GM21529 (cell line): ENCODE measurements at regions not wholly inside any gene's neighbourhood (a gene's known extent, or its start where the extent isn't known, plus 50 kb on each side); places are given as distances from the start of the nearest gene placed in this dataset.
"Not testable (repeated sequence)": the region's sequence is repeated elsewhere in the genome, so short reads cannot be mapped to it uniquely, and the experiment has no call there.

Source experiments
- ATAC-seq: cut with Tn5 transposase; IDR thresholded peaks from one replicate; pipeline ENCODE4 v1.9.1; 2021; ENCODE audit not compliant: unreplicated experiment

- not testable (repeated sequence) for ATAC-seq
These were observed 108.4 kb downstream of the SRGAP2 start for GRCh38 chr1:206311611-206312273.

DNA sequence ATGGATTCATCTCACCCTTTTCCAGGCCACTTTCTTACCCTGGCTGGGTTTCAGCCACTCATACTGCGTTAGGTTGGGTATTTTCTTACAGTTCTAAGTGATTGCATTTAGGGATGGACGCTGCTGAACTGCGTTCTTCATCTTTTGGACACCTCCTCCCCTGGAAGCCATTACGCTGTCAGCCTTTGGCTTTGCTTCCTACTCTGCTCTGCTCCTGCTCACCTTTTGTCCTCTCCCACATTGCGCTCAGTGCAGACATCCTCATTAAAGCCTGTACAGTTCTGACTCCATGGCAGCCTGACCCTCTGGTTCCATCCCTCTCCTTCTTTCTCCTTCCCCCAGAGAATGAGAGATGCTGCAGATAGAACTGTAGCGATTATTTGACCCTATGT is 108.9 kb downstream of the SRGAP2 start:
- ATAC-seq, result not testable (repeated sequence)

DNA sequence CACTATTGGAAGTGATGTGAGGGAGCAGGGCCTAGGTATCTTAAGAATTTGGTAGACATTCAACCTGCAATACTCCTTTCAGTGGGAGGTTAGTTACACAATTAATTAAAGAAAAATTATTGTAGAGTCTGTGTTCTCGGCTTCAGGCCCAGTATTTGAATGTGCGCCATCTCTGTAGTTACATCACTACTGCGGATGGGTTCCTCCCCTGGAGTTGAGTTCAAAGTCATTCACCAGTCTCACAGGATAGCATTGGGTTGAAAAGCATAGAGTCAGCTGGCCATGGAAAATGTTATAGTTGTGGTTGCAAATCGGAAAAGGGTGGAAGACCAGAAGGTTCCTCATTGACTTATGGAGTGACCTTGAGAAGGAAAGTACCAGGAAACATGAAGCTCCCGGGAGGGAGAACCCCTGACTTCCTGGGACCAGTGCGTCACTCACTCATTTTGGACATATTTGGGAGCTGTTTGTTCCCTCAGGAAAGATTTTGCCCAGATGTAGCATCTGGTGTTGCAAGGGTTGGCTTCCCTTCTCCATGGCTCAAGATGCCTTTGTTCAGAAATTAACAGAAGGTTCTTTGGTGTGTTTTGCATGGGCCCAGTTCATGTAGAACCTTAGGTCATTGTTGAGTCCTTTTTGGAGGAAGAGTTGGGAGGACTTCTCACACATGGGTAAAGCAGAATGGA is 111.8 kb downstream of the SRGAP2 start:
- ATAC-seq, result not testable (repeated sequence)

DNA sequence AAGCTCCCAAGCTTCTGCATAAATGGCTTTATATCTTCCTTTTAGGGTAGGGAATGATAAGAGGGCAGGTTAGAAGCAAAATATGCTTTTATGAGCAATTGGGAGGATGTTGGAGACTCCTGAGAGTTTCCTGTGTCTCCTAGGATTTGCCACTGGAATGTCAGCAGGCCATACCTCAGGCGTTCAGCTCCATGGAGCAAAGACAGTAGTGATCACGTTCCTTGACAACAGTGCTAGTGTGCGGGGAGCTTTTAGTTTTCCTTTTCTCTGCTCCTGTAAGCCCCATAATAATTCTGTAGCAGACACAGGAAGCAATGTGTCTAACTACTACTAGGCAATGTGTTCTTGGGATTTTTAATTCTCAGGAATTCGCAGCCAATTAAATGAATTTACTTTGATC is 113.6 kb downstream of the SRGAP2 start:
- not testable (repeated sequence) for ATAC-seq

DNA sequence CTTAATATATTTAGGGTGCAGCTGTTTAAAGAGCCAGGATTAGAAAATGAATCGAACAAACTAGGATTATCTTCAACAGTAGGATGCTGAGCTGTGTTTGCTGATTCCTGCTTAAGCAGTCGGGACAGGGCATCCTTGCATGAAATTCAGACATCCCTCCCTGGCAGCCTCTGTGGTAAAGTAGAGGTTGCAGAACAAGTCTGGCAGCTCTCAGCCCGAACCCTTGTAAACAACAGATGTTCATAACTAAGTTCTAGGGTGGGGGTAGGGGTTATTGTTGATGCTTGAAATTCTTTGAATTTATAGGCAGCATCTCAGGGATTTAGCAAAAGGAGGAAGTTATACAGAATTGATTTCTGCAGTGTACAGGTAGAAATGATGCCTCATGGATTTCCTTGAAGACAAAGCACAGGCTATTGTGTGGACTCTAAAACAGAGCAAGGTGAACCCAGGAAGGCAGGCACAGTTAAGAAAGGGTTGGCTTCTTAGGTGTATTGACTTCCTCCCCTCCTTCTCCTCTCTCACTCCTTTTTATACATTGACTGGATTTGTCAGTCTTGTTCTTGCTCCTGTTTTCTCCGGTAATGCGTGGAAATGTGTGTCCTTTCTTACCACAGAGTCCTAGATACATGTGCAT is 114.7 kb downstream of the SRGAP2 start:
- not testable (repeated sequence) for ATAC-seq

DNA sequence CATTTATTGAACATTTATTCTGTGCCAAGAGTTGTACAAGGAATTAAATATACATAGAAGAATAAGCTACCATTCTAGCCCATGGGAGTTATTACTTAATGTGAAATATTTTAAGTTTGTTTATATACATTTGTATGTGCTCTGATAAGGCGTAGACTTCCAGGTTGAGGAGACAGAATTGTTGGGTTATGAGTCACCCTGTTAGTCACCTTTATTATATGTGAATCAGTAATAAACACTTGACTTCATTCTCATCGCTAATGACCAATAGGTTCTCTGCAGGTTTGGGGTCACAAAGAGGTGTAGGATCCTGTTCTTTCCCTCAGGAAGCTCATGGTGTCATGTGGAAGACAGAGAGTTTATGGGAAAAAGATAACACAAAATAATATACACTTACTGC is 116.9 kb downstream of the SRGAP2 start:
- ATAC-seq, result not testable (repeated sequence)

DNA sequence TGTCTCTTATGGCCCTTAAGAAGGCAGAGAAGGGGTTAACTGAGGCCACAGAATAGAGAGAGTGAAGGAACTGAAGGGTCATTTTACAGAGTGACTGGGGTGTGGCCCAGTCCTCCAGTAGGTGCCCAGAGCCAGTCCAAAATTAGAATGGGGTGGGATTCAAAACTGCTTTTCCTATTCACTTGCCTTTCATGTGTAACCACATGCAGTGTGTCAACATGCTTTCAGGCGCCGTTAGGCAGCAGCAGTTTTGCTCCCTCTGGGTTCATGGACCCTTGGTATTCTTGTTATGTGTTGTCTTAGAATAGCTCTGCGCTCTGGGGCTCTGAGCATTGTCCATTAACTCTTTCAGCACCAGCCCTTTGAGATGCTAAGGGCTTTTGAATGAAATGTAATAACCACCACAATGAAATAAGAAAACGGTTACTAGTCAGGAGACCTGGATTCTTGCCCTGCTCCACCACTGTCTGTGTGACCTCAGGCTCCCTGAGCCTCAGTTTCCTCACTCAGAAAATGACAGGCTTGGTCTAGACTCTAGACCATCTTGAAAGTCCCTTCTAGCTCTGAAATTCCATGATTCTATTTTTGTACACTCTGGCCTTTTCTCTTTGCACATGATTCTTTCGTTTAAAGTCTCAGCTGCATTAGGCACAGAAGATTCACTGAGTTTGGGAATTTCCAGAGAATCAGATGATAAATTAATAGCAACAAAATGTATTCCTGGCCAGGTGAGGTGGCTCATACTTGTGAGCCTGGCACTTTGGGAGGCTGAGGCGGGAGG is 123.0 kb downstream of the SRGAP2 start:
- ATAC-seq, result not testable (repeated sequence)

- not testable (repeated sequence) for ATAC-seq
These were observed 128.3 kb downstream of the SRGAP2 start for GRCh38 chr1:206331597-206331996.

GRCh38 chr1:206333316-206333715 is 130.0 kb downstream of the SRGAP2 start:
- ATAC-seq, result not testable (repeated sequence)

GRCh38 chr1:206333897-206334296 is 130.6 kb downstream of the SRGAP2 start:
- not testable (repeated sequence) for ATAC-seq

- ATAC-seq, result not testable (repeated sequence)
These were observed 131.1 kb downstream of the SRGAP2 start for GRCh38 chr1:206334481-206334880.

- not testable (repeated sequence) for ATAC-seq
These were observed 131.8 kb downstream of the SRGAP2 start for GRCh38 chr1:206335162-206335561.

DNA sequence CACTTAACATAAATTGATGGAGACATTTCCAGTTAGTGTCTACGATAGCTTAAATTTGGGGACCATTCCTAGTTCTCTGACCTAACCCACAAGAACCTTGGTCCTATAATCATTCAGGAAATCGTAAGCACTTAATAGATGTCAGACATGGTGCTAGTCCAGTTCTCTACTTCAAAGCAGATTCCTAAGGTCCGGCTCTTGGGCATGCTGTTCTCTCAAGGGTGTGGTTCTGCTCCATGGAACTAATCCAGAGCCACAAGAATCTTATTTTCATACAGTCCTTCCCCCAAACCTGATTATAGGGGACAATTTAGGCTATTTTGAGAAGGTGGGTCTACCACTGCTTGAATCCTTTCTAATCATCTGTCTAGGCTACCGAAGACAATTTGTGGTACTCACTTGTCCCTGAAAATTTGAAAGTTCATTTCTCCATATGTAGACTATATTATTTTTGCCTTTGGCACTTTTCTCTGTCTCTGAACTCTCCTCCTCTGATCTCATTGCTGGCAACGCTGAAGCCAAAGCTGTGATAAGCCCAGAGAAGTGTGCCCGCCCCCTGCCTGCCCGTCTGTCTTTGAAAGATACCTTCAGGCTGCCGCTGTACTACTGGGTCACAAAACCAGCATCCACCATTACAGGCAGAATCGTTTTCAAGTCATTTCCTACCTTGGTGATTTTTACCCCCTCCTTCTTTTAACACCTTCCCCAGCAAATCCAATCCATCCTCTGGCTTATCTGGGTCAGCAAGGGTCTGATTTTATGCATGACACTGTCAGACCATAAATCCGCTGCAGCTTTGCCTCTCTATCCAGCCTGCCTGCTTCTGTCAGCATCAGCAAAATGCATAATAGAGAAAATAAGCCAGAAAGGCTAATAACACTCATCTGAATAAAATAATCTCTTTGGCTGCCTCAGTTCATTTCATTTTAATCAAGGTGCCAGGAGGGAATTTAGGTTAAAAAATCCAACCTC is 132.8 kb downstream of the SRGAP2 start:
- ATAC-seq, result not testable (repeated sequence)

DNA sequence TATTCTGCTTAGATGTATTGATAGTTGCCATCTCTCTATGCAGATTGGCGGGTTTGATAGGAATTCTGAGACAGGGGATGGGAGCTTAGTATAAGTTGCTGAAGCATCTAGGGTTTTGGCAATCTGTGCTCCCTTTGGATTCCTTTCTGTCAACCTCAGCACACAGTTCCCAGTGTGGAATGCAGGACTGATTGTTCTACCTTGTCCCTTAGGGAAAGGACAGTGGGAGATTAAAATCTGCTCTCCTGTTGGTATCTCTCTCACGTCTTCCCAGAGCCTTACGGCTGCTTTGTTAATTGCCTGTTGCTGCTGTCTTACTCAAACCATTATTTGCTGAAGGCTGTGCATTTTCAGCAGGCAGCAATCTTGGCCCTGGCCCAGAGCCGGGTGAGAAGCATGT is 133.3 kb upstream of the IKBKE start:
- ATAC-seq, result not testable (repeated sequence)

DNA sequence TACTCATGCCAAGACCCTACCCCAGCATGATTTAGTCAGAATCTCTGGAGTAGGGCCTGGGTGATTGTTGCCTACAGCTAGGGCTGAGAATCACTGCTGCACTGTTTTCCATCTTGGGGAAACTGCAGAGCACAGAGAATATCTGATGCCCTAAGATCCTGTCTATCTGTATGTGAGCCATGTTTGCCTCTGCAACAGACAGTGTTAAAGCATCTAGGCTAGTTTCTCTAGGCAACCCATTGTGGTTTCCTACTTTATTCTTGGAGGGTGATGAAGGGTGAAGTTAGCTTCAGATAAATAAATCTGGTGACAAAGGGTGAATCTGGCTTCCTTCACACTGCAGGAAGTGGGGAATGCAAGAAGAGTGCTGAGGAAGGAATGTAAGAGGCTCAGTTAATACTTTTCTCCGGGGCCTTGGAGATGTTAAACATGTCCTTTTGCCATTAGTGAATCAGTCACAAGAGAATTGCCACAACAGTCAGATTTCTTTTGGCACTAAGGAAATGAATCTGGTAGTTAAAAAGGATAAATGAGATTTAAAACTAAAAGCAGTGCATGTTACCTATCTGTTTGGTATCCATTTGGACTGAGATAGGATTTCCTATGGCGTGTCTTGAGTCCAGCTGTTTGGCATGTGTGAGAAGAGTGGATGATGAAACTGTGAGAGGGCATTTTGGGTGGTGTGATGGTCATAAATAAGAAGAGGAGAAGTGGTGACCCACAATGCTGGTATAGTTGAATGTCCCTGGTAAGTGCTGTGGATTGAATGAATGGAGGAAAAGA is 119.6 kb upstream of the IKBKE start:
- not testable (repeated sequence) for ATAC-seq

DNA sequence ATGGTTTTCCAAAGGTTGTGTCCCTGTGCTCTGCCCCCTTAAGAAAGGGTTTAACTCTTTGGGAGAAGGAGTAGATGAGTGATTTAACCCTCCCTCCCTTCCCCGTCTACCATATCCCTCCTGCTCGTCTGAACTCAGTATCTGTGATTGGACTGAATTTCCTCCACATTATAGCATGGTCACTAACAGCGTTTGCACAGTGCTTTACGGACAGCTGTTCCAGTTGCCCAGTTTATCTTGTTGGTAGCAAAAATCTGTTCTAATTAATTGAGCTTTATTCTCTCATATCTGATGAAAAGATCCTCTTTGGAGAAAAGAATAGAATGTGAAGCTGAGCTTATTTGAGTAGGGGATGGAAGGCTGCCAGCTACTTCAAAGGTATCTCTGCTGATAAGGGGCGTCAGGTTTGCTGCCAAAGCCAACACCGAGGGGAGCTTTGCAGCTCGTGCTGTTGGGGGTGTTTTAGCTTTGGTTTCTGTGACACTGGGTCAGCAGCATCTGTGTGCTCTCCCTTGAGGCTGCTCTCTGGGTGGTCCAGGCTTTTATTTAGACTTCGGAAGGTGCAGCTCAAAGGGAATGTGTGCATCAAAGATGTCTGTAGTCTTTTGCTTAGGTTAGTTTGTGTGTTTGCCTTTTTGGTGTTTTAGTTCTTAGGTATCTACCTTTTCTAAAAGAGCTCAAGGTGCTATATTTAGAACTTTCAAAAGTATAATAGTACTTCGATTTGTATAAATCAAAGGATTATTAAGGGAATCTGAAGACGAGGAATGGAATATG is 118.8 kb upstream of the IKBKE start:
- ATAC-seq, result not testable (repeated sequence)

- ATAC-seq, result peak; percentile 55
These were observed 114.0 kb upstream of the IKBKE start for GRCh38 chr1:206356310-206356709.

DNA sequence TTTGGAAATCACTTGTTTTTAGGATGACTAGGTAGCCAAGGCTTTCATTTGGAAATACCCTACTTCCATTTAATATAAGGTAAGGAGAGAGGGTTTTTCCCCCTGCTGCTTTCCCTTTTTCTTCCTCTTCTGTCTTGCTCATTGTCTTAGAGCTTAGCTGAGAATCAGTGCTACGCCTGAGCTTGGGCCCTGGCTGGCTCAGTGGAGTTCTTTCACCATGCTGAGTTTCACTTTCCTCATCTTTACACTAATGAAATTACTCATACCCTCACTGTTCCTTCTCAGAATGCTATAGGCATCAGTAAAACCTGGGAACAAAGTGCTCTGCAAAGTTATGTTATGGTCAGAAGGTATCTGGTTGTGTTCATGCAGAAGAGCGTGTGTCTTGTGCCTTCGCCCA is 112.3 kb upstream of the IKBKE start:
- ATAC-seq, result not testable (repeated sequence)
